ENCODE measurements at regions not wholly inside any gene's neighbourhood (a gene's known extent, or its start where the extent isn't known, plus 50 kb on each side); places are given as distances from the start of the nearest gene placed in this dataset.
"Not testable (repeated sequence)": the region's sequence is repeated elsewhere in the genome, so short reads cannot be mapped to it uniquely, and the experiment has no call there.

GRCh38 chrX:144494074-144494473 lies 610.2 kb downstream of the UBE2NL start:
- no peak for FAIRE-seq
- no peak for DNase-seq (ENCODE audit: low spot score)

DNA sequence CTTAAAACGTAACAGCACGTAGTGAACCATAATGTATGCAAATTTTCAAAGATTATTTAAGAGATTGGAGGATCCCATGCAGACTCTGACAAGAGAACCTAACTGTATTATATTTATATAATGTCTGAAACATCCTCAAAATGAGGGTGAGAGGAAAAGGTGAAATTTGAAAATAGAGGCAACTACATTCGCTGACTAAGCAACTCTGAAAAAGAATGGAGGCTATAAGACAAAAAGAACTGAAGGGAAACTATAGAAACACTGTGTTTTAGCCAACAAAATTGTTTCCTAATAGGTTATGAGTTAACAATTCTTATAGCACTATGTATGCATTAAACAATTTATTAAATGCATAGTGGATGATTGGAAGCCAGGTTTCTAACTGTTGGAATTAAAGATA lies 648.0 kb downstream of the UBE2NL start:
- DNase-seq (ENCODE audit: low spot score) (no peak), FAIRE-seq (no peak)

GRCh38 chrX:144566592-144566991 lies 680.7 kb upstream of the SPANXN1 start:
- no peak for FAIRE-seq

GRCh38 chrX:144586756-144587155 lies 660.5 kb upstream of the SPANXN1 start:
- DNase-seq (ENCODE audit: low spot score) (peak; percentile 40), FAIRE-seq (no peak)

More at GRCh38 chrX:144566592-144566991, 680.7 kb upstream of the SPANXN1 start:
- DNase-seq (ENCODE audit: low spot score) = no peak

- FAIRE-seq (no peak), DNase-seq (ENCODE audit: low spot score) (no peak)
Observed at GRCh38 chrX:144592036-144592435, 655.3 kb upstream of the SPANXN1 start.

DNA sequence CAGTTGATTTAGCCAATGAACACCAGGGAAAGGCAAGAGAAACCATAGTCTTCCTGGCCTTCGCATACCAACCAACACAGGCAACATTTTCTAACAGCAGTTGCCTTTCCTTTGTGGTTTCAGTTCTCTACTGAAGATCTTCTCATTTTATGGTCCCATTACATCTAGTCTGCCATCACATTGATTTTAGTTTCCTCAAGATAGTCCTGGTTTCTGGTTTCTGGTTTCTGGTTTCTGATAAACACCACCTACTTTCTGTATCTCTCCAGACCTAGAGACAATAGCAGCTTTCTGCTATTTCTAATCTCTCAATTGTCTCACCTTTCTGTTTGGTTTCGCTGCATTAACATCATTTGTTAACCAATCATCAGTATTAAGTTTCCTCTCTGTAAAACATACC lies 646.3 kb upstream of the SPANXN1 start:
- DNase-seq (ENCODE audit: low spot score) (no peak), FAIRE-seq (no peak)

- DNase-seq (ENCODE audit: low spot score) (no peak), FAIRE-seq (no peak)
Observed at GRCh38 chrX:144612076-144612475, 635.2 kb upstream of the SPANXN1 start.

DNA sequence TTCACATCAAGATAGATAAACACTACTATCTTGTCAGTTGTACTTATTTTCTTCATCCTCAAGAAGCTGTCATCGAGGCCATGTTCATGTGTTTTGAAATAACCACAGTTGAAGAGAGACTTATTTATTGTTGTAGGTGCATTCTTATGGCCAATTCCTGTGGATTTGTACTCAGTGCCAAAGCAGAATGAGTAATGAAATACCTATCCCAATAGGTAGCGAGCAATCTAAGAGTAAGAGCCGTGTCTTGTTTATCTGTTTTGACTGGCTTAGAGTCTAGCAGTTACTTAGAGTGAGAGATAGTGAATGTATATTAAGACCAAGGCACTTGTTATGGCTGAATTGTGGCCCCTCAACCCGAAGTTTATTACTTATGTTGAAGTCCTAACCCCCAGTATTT lies 631.0 kb upstream of the SPANXN1 start:
- DNase-seq (ENCODE audit: low spot score) (no peak), FAIRE-seq (no peak)

DNA sequence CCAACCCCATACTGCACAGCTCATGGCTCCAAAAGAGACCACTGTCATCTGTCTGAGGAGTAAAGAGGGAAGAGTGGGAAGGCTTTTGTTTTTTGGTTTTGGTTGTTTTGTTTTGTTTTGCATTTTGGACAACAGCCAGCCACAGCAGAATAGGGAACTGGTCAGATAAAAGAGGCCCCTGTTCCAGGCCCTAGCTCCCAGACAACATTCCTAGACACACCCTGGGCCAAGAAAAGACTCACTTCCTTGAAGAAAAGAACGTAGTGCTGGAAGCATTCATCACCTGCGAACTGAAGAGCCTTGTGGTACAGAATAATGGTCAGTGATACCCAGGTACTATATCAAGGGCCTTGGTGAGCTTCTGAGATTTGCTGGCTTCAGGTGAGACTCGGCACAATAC lies 619.4 kb upstream of the SPANXN1 start:
- FAIRE-seq = no peak
- no peak for DNase-seq (ENCODE audit: low spot score)

- peak; percentile 91 for FAIRE-seq
- DNase-seq (ENCODE audit: low spot score) = peak; percentile 31
Observed at GRCh38 chrX:144634451-144634850, 612.9 kb upstream of the SPANXN1 start.

DNA sequence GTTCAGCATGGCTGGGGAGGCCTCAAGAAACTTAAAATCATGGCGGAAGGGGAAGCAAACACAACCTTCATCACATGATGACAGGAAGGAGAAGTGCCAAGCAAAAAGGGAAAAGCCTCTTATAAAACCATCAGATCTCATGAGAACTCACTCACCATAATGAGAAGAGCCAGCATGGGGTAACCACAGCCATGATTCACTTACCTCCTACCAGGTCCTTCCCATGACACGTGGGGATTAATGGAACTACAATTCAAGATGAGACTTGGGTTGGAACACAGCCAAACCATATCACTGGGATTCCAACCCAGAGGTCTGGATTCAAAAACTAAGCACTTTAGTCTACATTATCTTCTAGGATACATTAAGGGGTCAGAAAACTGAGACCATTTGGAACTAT lies 609.6 kb upstream of the SPANXN1 start:
- FAIRE-seq (peak; percentile 99), DNase-seq (ENCODE audit: low spot score) (peak; percentile 91)

DNA sequence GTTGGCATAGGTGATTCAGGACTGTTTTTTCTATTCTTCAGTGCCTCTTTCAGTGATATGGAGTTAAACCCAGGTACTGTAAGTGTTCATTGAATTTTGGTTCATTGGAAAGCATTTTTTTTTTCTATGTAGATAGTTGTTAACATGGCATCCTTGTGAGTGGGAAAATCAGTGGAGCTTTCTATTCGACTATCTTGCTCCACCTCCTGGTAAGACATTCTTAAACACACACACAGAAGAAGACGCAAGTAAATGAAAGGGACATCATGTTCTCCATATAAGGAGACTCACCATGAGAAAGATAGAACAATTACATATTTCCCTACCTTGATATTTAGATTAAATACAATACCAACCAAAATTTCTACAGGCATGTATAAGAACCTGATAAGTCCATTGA lies 598.5 kb upstream of the SPANXN1 start:
- no peak for FAIRE-seq
- no peak for DNase-seq (ENCODE audit: low spot score)

DNA sequence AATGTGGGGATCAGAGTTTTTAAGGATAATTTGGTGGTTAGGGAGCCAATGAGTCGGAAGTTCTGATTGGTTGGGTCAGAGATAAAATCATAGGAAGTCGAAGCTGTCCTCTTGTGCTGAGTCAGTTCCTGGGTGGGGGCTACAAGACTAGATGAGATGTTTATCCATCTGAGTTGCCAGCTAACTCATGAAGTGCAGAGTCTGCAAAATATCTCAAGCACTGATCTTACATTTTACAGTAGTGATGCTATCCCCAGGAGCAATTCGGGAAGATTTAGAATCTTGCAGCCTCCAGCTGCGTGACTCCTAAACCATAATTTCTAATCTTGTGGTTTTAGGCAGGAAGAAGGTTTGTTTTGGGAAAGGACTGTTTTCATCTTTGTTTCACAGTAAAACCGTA lies 565.8 kb upstream of the SPANXN1 start:
- FAIRE-seq = no peak
- DNase-seq (ENCODE audit: low spot score) = peak; percentile 10

- FAIRE-seq (no peak), DNase-seq (ENCODE audit: low spot score) (no peak)
Observed at GRCh38 chrX:144683247-144683646, 564.1 kb upstream of the SPANXN1 start.

DNA sequence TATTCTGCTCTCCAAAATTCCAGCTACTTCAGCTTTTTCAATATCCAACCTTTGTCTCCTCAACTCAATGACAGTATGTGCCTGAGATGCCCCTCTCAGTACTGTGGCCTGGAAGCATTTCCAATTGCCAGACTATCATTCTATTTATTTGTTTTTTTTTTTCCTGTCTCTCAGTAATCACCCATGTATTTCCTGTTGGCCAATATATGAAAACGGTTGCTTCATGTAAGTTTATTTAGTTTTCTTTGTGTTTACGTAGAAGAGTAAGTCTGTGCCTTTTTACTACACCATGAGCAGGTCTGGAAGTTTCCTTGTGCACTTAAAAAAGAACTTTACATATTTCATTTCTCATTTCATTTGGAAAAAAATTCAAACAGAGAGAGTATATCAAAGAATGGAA lies 537.5 kb upstream of the SPANXN1 start:
- DNase-seq (ENCODE audit: low spot score) (no peak), FAIRE-seq (no peak)

DNA sequence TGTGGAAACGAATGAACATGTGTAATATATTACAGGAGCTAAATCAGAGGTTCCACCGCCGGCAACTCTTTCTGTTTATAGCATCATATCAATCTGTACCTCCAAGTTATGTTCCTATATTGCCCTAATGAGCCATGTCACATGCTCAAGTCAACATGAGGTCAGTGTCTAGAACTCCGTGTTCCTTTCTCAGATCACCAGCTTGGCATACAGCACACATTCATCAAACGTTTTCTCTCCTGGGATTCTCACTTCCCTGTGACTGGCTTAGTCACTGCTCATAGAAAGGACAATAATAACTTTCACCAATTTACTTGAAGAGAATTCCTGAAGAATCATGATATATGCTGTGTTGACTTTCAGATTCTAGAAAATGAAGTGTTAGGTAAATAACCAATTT lies 532.0 kb upstream of the SPANXN1 start:
- FAIRE-seq (no peak), DNase-seq (ENCODE audit: low spot score) (no peak)

GRCh38 chrX:144716187-144716586 lies 531.1 kb upstream of the SPANXN1 start:
- FAIRE-seq (no peak), DNase-seq (ENCODE audit: low spot score) (no peak)

GRCh38 chrX:144717682-144718081 lies 529.6 kb upstream of the SPANXN1 start:
- DNase-seq (ENCODE audit: low spot score) (no peak), FAIRE-seq (no peak)

GRCh38 chrX:144722307-144722706 lies 525.0 kb upstream of the SPANXN1 start:
- DNase-seq (ENCODE audit: low spot score) = no peak
- no peak for FAIRE-seq

GRCh38 chrX:144730471-144730870 lies 516.8 kb upstream of the SPANXN1 start:
- DNase-seq (ENCODE audit: low spot score) (peak; percentile 59), FAIRE-seq (peak; percentile 89)

GRCh38 chrX:144732588-144732987 lies 514.7 kb upstream of the SPANXN1 start:
- FAIRE-seq = peak; percentile 60
- peak; percentile 55 for DNase-seq (ENCODE audit: low spot score)

GRCh38 chrX:144738246-144738645 lies 509.1 kb upstream of the SPANXN1 start:
- no peak for DNase-seq (ENCODE audit: low spot score)
- no peak for FAIRE-seq

GRCh38 chrX:144768540-144768939 lies 478.8 kb upstream of the SPANXN1 start:
- DNase-seq (ENCODE audit: low spot score) = no peak
- no peak for FAIRE-seq

GRCh38 chrX:144783528-144783927 lies 463.8 kb upstream of the SPANXN1 start:
- not testable (repeated sequence) for FAIRE-seq; DNase-seq (ENCODE audit: low spot score)

Measured in RCC 7860 (cell line).